ENCODE measurements at regions not wholly inside any gene's neighbourhood (a gene's known extent, or its start where the extent isn't known, plus 50 kb on each side); places are given as distances from the start of the nearest gene placed in this dataset.

- Mint-ChIP-seq H3K36me3 (ENCODE audit: insufficient read depth, unreplicated experiment) (no peaks in the 10 kb centered on the region), H3K27me3 (ENCODE audit: unreplicated experiment) (peaks cover 15% of the 10 kb centered on the region), H3K9me3 (ENCODE audit: low read depth, unreplicated experiment) (peaks cover 5% of the 10 kb centered on the region), H3K27ac (ENCODE audit: unreplicated experiment) (no peak overlapping the region), H3K4me3 (ENCODE audit: low read depth, unreplicated experiment) (no peak overlapping the region), H3K4me1 (ENCODE audit: low read depth, unreplicated experiment) (no peaks in the 10 kb centered on the region)
- no TSS peak for BruUV-seq (replicated peaks)
- intact Hi-C loops (cut with micrococcal nuclease; ENCODE audit: unreplicated experiment): no loop called here
- no peak for TF ChIP-seq CTCF (IDR thresholded peaks at IDR 0.05; ENCODE audit: unreplicated experiment)
- DNase-seq: no peak
- CTCF ChIA-PET: no interaction called here
Observed at GRCh38 chr3:118097226-118097625, 937.4 kb downstream of the IGSF11 start.

GRCh38 chr3:118097660-118098059 lies 937.0 kb downstream of the IGSF11 start:
- Mint-ChIP-seq H3K27me3 (ENCODE audit: unreplicated experiment) (peaks cover 19% of the 10 kb centered on the region), H3K27ac (ENCODE audit: unreplicated experiment) (no peak overlapping the region), H3K9me3 (ENCODE audit: low read depth, unreplicated experiment) (peaks cover under 1% of the 10 kb centered on the region), H3K4me1 (ENCODE audit: low read depth, unreplicated experiment) (no peaks in the 10 kb centered on the region), H3K4me3 (ENCODE audit: low read depth, unreplicated experiment) (no peak overlapping the region), H3K36me3 (ENCODE audit: insufficient read depth, unreplicated experiment) (no peaks in the 10 kb centered on the region)
- DNase-seq: no peak
- intact Hi-C loops (cut with micrococcal nuclease; ENCODE audit: unreplicated experiment): no loop called here
- BruUV-seq (replicated peaks): no TSS peak
- TF ChIP-seq CTCF (IDR thresholded peaks at IDR 0.05; ENCODE audit: unreplicated experiment): no peak
- CTCF ChIA-PET: no interaction called here

- intact Hi-C loops (cut with micrococcal nuclease; ENCODE audit: unreplicated experiment): no loop called here
- CTCF ChIA-PET: no interaction called here
- Mint-ChIP-seq H3K4me1 (ENCODE audit: low read depth, unreplicated experiment) (no peaks in the 10 kb centered on the region), H3K4me3 (ENCODE audit: low read depth, unreplicated experiment) (no peak overlapping the region), H3K9me3 (ENCODE audit: low read depth, unreplicated experiment) (no peaks in the 10 kb centered on the region), H3K36me3 (ENCODE audit: insufficient read depth, unreplicated experiment) (no peaks in the 10 kb centered on the region), H3K27ac (ENCODE audit: unreplicated experiment) (no peak overlapping the region), H3K27me3 (ENCODE audit: unreplicated experiment) (peaks cover 22% of the 10 kb centered on the region)
- no peak for DNase-seq
- no peak for TF ChIP-seq CTCF (IDR thresholded peaks at IDR 0.05; ENCODE audit: unreplicated experiment)
- BruUV-seq (replicated peaks): no TSS peak
Observed at GRCh38 chr3:118098827-118099226, 935.8 kb downstream of the IGSF11 start.

GRCh38 chr3:118101891-118102290 lies 932.8 kb downstream of the IGSF11 start:
- H3K4me1 Mint-ChIP-seq (ENCODE audit: low read depth, unreplicated experiment): no peaks in the 10 kb centered on the region
- no peak for DNase-seq
- intact Hi-C loops (cut with micrococcal nuclease; ENCODE audit: unreplicated experiment): no loop called here
- H3K36me3 Mint-ChIP-seq (ENCODE audit: insufficient read depth, unreplicated experiment): no peaks in the 10 kb centered on the region
- no peak for TF ChIP-seq CTCF (IDR thresholded peaks at IDR 0.05; ENCODE audit: unreplicated experiment)
- CTCF ChIA-PET: no interaction called here
- no peak overlapping the region for H3K4me3 Mint-ChIP-seq (ENCODE audit: low read depth, unreplicated experiment)
- H3K27me3 Mint-ChIP-seq (ENCODE audit: unreplicated experiment): peaks cover 22% of the 10 kb centered on the region
- no TSS peak for BruUV-seq (replicated peaks)
- no peak overlapping the region for H3K27ac Mint-ChIP-seq (ENCODE audit: unreplicated experiment)
- no peaks in the 10 kb centered on the region for H3K9me3 Mint-ChIP-seq (ENCODE audit: low read depth, unreplicated experiment)

GRCh38 chr3:118102737-118103136 lies 931.9 kb downstream of the IGSF11 start:
- H3K27ac Mint-ChIP-seq (ENCODE audit: unreplicated experiment): no peak overlapping the region
- TF ChIP-seq CTCF (IDR thresholded peaks at IDR 0.05; ENCODE audit: unreplicated experiment): no peak
- no peaks in the 10 kb centered on the region for H3K4me1 Mint-ChIP-seq (ENCODE audit: low read depth, unreplicated experiment)
- H3K9me3 Mint-ChIP-seq (ENCODE audit: low read depth, unreplicated experiment): no peaks in the 10 kb centered on the region
- H3K36me3 Mint-ChIP-seq (ENCODE audit: insufficient read depth, unreplicated experiment): no peaks in the 10 kb centered on the region
- H3K4me3 Mint-ChIP-seq (ENCODE audit: low read depth, unreplicated experiment): no peak overlapping the region
- no TSS peak for BruUV-seq (replicated peaks)
- CTCF ChIA-PET: no interaction called here
- DNase-seq: no peak
- peaks cover 22% of the 10 kb centered on the region for H3K27me3 Mint-ChIP-seq (ENCODE audit: unreplicated experiment)
- intact Hi-C loops (cut with micrococcal nuclease; ENCODE audit: unreplicated experiment): no loop called here
